Suppressor macrophage (primary cell): ENCODE measurements at regions not wholly inside any gene's neighbourhood (a gene's known extent, or its start where the extent isn't known, plus 50 kb on each side); places are given as distances from the start of the nearest gene placed in this dataset.
"Not testable (repeated sequence)": the region's sequence is repeated elsewhere in the genome, so short reads cannot be mapped to it uniquely, and the experiment has no call there.

Source experiments
- DNase-seq, 4 experiments: peaks; one replicate each; pipeline ENCODE4 v3.0.0-alpha.2; 2020 to 2022

DNA sequence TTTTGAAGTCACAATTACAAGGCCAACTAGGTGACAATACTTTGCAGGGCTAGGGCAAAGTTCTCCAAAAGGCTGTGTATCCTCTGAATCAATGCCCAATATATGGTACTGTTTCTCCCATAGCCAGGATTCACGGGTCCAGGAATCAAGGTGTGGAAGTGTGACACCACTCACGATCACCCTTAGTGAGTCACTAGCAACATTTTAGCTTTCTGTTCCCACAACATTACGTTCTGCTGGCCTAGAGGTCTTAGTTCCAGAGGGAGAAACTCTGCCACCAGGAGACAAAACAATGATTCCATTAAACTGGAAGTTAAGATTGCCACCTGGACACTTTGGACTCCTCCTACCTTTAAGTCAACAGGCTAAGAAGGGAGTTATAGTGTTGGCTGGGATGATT lies 88.5 kb upstream of the RANBP6 start:
- not testable (repeated sequence) for DNase-seq

DNA sequence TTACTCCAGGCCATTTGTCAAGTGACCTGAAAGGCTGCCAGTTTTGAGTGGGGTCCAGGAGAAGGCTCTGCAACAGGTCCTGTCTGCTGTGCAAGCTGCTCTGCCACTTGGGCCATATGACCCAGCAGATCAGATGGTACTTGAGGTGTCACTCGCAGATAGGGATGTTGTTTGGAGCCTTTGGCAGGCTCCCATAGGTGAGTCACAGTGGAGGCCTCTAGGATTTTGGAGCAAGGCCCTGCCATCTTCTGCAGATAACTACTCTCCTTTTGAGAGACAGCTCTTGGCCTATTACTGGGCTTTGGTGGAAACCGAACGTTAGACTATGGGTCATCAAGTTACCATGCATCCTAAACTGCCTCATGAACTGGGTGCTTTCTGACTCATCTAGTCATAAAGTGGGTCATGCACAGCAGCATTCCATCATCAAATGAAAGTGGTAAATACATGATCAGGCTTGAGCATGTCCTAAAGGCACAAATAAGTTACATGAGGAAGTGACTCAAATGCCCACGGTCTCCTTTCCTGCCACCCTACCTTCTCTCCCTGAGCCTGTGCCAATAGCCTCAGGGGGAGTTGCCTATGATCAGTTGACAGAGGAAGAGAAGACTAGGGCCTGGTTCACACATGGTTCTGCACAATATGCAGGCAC lies 87.0 kb upstream of the RANBP6 start:
- peak in 2 of 4 experiments; percentile 21 to 30 for DNase-seq

DNA sequence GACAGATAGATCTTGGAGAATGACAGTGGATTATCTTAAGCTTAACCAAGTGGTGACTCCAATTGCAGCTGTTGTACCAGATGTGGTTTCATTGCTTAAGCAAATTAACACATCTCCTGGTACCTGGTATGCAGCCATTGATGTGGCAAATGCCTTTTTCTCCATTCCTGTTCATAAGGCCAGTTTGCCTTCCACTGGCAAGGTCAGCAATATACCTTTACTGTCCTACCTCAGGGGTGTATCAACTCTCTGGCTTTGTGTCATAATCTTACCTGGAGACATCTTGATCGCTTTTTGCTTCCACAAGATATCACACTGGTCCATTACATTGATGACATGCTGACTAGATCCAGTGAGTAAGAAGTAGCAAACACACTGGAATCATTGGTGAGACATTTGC lies 86.3 kb upstream of the RANBP6 start:
- DNase-seq: not testable (repeated sequence)

DNA sequence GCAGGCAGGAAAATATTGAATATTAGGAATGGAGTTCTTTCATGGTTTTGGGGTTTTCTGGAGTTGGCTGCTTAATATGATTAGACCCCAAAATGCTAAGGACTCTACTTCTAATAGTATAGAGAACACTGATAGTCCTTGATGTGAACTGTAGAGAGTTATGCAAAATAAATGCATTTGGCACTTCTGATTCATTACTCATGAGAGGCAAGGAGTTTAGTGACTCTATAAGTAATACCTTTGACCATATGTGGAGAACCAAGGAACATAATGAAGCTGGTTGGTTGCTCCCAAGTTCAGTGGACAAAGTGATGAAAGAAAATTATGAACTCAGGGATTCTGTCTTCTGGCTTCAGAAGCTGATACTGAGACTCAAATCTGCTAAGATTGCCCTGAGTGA lies 83.9 kb upstream of the RANBP6 start:
- DNase-seq: not testable (repeated sequence)

DNA sequence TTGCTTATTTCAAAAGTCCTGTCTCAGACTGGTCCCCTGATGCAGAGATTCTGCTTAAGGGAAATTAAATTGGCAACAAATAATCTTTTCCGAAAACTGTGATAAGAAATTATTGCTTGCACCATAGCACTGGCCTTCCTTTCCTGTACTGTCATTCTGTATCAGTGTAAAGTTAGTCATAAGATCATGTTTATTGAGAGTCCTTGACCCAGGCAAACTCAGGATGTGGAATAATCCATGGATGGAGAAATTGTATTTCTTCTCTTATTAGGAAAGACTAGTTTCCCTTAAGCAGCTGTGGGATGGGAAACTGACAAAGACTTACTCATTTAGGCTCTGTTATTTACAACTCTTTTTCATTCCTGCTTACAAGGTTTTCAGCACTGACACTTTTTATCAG lies 83.0 kb upstream of the RANBP6 start:
- no peak for DNase-seq

DNA sequence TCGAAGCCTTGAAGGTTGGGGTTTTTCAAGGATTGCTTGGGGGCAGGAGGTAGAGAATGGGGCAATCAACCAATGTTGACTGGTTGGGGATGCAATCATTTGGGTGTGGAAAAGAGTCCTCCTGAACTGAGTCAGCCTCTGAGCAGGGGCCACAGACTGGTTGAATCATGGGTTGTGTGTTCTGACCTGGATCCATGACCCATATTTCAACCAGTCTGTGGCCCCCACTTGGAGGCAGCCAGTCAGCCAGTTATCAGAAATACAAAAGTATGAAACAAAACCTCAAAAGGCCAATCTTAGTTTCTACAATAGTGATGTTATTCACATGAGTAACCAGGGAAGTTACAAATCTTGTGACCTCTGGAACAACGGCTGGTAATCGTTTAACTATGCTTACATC lies 81.4 kb upstream of the RANBP6 start:
- no peak for DNase-seq

DNA sequence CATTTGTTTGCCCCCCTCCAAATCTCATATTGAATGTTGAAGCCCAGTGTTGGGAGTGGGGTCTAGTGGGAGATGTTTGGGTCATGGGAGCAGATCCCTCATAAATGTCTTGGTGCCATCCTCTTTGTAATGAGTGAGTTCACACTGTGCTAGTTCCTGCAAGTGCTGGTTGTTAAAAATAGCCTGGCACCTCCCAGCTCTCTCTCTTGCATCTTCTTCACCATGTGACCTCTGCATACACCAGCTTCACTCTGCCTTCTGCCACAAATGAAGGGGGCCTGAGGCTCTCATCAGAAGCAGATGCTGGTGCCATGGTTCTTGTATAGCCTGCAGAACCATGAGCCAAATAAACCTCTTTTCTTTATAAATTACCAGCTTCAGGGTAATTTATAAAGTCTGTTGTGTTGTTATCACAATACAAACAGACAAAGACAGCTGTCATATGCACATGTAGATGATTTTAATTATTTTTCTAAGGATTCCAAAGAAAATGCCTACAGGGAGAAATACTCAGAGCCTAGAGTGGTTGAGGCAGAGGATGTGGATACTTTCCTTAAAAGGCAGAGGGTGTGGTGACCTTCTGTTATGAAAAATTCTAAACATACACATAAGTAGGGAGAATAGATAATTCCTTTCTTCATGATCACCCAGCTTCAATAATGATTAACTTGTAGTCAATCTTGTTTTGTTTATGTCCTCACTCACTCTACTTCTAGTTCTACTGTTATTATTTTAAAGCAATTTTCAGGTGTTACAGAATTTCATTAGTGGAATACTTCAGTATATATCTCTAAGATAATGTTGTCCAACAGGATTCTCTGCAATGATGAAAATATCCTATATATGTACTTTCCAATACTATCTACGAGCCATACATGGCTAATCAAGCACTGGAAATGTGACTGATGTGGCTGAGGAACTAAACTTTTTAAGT lies 75.1 kb upstream of the RANBP6 start:
- DNase-seq: no peak

DNA sequence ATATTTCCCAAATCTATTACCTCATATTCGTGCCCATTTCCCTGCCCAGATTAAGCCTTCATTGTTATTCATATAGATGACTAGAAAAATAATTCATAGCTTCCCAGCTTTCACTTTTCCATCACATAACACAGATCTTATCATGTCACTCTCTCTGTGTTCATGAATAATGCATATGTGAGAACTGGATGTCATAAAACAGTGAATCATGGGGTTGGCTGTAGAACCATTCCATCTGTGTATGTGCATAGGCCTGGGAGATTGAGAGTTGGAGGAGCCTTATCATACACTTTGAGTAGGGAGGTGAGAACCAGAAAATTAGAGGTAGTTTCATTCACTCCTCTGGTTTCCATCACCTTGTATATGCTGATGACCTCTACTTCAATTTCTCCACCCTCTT lies 73.9 kb upstream of the RANBP6 start:
- DNase-seq: no peak

DNA sequence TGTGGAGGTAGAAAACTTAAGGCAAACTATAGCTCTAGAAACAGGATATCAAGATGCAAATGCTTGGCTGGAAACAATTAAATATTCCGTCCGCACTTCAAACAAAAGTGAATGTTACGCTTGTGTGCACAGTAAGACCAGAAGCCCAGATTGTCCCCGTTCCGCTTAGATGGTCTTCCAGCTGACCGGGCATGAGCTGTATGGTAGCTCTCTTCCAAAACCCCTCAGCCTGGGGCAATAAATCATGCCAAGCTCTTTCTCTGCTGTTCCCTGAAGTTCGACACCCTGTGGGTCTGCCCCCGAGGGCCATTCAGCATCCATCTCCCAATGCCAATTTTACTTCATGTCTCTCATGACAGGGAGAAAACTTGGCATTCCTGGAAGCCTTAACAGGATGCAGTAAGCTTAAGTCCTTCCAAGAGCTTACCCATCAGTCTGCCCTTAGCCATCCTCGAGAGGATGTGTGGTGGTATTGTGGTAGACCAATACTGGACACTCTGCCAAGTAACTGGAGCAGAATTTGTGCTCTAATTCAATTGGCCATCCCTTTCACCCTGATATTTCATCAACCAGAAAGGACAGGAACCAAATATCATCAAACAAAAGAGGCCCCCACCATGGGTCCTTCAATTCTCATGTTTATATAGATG lies 70.7 kb upstream of the RANBP6 start:
- DNase-seq: no peak

DNA sequence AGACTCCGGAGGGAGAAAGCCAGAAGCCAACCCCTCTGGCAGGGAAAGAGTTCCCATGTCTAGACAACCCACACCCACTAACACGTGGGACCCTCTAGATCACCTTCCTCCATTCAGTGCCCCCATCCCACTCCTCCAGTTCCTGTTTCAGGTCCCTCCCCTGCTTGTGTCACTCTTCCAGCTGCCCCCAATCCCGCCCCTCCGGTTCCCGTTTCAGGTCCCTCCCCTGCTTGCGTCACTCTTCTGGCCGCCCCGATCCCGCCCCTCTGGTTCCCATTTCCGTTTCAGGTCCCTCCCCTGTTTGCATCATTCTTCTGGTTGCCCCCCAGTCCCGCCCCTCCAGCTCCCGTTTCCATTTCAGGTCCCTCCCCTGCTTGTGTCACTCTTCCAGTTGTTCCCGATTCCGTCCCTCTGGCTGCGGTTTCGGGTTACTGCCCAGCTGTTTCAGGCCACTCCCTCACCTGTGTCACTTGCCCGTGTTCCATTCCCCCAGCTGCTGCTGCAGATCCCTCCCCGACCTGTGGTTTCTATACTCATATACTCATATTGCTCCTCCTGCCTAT lies 64.8 kb upstream of the RANBP6 start:
- DNase-seq: peak; percentile 76 to 87 (median 78)

DNA sequence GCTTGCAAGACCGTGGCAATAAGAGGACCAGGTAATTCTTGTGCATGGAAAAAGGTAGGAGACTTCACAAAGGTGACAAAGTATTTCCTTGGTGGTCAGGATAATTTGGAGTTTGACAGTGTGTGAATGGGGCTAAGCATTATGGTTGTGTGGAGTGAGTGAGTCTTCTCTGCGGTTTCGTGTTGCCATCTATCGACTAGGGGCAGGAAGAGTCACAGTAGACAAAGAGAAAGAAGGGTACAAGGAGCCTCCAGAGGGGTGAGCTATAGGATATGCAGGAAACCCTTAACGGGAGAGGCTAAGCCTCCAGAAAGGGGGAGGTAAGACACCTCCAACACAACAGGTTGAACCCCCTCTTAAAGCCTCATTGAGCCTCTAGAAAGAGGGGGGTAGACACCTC lies 64.0 kb upstream of the RANBP6 start:
- no peak for DNase-seq

DNA sequence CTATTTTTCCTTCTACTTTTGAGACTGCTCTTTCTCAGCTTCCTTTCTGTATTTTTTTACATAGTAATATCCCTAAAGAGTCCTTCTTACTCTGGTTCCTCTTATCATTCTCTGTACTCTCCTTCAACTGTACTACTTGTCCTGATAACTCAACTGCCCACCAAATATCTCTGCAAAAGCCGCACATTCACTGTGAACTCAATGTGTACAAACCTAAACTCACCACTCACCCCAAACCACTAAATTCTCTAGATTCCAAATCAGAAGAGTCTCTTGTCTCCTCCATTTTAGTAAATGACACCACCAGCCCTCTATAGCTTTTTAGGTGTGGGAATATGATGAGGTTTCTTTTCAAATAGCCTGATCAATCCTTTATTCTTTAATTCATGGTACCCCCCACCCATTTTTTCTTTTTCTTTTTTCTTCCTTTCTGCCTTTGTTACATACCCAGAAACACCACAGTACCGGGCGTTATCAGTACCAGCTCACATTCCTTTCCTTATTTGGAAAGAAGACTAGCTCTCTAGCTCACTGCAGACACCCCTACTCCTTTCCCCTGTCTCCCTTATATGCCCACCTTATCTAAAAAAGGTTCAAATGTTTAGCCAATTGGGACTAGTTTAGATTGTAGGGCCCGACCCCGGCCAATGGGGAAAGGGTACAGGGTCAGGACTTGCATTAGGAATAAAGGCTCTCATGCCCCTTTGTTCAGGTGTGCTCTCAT lies 63.1 kb upstream of the RANBP6 start:
- no peak for DNase-seq

DNA sequence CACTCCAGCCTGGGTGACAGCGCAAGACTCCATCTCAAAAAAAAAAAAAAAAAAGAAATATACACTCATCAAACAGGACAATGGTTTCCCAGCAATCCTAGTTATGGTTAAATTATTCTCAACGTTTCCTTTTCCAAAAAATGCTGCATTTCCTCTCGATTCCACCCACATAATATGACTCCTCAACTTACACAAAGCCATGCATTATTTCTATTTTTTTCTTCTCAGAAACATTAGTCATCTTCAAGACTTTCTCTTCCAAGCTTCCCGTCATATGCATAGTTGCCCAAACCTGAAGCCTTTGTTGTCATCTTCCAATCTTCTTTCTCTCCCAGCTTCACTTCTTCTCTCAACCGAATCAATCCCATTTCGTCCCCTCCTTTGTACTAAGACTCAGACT lies 61.4 kb upstream of the RANBP6 start:
- peak in 1 of 4 experiments; percentile 2 for DNase-seq

DNA sequence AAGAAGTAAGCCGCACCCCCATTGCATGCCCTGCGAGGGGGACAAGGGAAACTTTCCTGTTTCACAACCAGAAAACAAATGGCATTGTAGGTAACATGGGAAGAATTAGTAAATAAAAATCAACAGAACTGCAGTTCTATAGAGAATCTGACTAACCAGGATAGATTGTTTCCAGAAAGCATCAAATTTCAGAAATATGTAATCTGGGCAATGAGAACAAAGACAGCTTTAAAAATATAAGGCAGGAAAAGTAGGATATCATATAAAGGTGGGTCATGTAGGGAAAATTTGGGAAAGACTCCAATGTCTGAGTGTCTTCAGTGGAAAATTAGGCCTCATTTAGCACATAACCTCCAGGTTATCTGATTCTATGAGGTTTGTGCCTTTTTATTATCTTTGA lies 58.3 kb upstream of the RANBP6 start:
- DNase-seq: no peak

DNA sequence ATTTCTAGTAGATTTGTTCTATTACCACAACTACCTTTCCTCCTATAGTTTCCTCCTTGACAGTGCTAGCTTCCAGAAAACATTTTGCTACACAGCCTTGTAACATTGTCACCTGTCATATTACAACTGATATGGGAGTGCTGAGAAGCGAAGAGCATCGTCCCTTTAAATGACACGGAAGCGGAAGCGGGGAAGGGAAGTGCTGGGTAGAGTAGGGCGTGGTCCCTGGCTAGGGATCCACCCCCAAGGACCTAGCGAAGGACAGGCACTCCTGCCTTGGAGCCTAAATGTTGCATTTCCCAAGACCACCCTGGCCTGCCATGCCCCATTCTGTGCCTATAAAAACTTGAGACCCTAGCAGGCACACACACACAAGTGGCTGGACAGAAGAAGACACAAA lies 57.4 kb upstream of the RANBP6 start:
- peak; percentile 31 to 55 (median 49) for DNase-seq

DNA sequence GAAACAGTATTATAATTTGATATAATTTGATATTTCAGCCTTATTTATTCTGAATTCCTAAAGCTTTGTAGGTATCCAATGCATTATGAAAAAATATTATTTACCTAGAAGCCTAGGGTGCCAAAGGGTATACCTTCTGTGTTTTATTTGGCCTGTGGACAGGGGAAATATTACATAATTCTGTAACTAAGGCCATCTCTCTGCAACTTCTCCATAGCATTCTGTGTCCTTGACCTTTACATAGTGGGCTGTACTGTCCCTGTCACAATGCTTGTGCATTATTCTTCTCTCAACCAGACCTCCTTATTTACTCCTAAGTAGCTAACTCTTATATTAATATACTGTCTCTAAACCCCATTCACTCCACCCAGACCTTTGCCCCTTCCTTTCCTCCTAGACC lies 57.0 kb upstream of the RANBP6 start:
- peak in 3 of 4 experiments; percentile 7 to 56 (median 52) for DNase-seq

DNA sequence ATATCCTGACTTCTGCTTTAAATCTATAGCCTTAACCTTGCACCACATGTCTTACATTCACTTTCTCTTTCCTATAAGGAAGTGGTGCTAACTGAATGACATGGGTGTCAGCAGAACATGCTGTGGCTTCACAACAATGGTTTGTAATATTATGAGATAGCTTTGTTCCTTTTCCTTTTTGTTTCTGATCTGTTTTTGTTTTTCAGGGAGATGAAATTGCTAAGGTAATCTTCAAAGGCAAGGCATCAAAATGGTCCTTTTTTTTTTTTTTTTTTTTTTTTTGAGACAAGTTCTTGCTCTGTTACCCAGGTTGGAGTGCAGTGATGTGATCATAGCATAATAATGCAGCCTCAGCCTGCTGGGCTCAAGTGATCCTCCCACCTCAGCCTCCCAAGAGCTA lies 53.6 kb upstream of the RANBP6 start:
- peak; percentile 47 to 82 (median 66) for DNase-seq

DNA sequence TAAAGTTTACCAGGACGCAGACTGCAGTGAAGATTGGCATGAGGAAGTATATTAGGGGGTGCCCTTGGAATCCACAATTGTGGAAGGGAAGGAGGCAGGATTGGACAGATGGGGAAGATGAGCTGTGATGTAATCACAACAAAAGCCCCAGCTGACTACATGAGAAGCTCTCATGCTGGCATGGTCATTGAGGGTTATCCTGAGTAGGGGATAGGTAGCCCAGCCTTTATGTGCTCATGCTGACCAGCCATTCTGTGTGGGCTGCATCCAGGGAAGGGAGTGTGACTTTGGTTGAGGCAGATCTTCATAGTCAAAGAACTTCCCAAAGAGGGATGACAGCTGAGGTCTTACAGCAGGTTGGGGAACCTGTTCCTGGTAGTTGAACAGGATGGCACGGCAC lies 52.0 kb upstream of the RANBP6 start:
- DNase-seq: peak in 1 of 4 experiments; percentile 13
